Gastrocnemius medialis (tissue), 4 donors: ENCODE measurements at regions not wholly inside any gene's neighbourhood (a gene's known extent, or its start where the extent isn't known, plus 50 kb on each side); places are given as distances from the start of the nearest gene placed in this dataset.

Experiments used
- CTCF ChIP-seq, 5 experiments: fragments of 450-650 bp in 3 of 5; fragments of 200-600 bp in 2 of 5; sonication (generic) in 2 of 5; IDR thresholded peaks in 4 of 5; conservative IDR thresholded peaks in 1 of 5; 1 replicate in 4 of 5; 2 replicates in 1 of 5; pipeline ENCODE4 v1.5.1; 2016 to 2019; ENCODE audit warnings: antibody characterized with exemption in 5 of 5, mild to moderate bottlenecking in 3 of 5, moderate library complexity in 3 of 5
- POLR2A ChIP-seq, 2 donors: fragments of 450-650 bp; IDR thresholded peaks; one replicate each; pipeline ENCODE4 v1.6.1; 2017; ENCODE audit warnings: antibody characterized with exemption in 2 of 2, mild to moderate bottlenecking in 2 of 2, moderate library complexity in 2 of 2

DNA sequence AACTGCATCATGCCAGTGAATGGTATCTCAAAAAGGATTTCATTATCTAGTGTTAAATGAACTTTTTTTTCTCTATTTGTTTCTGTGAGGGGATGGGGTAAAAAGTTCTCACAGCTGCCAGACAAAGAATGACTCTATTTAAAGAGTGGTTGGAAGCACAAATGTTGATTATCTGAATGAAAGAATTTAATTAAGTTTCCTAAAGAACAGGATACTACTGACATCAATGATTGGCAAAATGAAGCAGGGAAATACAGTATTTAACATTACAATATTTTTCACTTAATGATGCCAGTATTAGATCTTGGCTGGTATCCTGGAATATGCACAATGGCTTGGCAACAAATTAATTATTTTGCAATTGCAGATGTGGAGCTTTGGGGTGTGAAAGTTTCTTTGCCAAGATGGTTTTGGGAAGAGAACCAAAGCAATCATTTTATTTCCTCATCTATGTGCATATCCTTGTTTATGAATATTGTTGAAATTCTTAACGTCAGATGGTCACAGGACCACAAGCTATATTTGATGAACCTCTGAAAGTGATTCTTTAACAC is 336.8 kb downstream of the ARL4A start:
- no peak for TF ChIP-seq CTCF (IDR thresholded peaks at IDR 0.05 in 4 of 5, conservative IDR thresholded peaks at IDR 0.05 in 1 of 5)
- TF ChIP-seq POLR2A (IDR thresholded peaks at IDR 0.05): no peak
